HG02884 (cell line): ENCODE measurements at regions not wholly inside any gene's neighbourhood (a gene's known extent, or its start where the extent isn't known, plus 50 kb on each side); places are given as distances from the start of the nearest gene placed in this dataset.
A peak's percentile ranks its signal among the peaks of the same experiment; 100 is the strongest.
"Not testable (repeated sequence)": the region's sequence is repeated elsewhere in the genome, so short reads cannot be mapped to it uniquely, and the experiment has no call there.

Source experiments
- ATAC-seq: cut with Tn5 transposase; IDR thresholded peaks from one replicate; pipeline ENCODE4 v1.9.1; 2021; ENCODE audit warnings: mild to moderate bottlenecking, moderate library complexity; ENCODE audit not compliant: unreplicated experiment

DNA sequence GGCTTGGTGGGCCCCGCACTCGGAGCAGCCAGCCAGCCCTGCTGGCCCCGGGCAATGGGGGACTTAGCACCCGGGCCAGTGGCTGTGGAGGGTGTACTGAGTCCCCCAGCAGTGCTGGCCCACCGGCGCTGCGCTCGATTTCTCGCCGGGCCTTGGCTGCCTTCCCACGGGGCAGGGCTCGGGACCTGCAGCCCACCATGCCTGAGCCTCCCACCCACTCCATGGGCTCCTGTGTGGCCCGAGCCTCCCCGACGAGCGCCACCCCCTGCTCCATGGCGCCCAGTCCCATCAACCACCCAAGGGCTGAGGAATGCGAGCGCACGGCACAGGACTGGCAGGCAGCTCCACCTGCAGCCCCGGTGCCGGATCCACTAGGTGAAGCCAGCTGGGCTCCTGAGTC, 202.2 kb downstream of the ZC3H11B start:
- ATAC-seq, result not testable (repeated sequence)

GRCh38 chr1:219405531-219406331, 207.2 kb downstream of the ZC3H11B start:
- no peak for ATAC-seq

DNA sequence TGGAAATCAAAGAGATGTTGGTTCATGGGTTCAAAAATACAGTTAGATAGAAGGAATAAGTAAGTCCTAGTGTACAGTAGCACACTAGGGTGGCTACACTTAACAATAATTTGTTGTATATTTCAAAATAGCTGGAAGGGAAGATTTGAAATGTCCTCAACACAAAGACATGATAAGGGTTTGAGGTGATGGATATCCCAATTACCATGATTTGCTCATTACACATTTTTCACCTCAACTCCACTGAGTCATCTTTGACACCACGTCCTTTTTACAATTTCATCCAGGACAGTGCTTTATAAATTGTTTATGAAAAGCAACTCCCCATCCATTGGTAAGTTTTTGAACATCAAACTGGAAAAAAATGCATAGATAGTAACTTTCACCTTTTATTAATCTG, 208.3 kb downstream of the ZC3H11B start:
- ATAC-seq, result no peak

- ATAC-seq, result no peak
Observed at GRCh38 chr1:219402925-219403324, 210.0 kb downstream of the ZC3H11B start.

DNA sequence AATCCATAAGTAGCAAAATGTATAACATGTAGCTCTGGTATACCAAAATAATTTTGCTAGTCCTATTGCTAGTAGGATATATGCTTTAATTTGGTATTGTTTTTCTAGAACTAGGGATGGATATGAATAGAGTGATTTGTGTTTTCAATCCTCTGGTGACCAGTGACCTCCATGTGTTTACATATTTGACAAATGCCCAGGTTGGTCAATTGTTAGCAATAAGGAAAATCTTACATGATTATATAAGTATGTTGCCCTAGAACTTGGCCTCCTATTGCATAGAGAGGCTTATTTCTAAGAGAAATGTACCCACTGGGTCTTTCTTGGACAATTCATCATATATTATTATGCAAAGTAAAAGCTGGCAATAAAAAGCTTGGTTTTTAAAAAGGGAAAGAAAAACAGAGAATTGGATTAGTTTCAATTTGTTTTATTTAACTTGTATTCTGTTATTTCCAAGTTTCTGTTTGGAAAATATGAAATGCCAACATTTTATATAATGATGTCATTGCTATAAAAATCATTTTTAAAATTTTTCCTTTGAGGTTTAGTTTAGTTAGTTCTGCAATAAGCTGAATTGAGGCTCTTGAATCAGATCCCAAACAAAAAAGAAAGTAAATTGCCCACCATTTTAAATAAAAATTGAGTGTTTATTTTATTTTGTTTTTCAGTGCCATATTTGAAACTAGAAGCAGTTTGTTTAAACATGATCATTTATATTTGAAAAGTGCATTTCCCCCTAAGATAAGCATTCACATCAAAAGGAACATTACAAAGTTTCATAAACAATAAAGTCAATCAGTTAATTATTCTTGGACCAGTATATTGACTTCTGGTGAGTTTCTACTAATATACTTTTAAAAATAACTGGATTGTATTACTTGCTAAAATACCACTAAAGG, 210.9 kb downstream of the ZC3H11B start:
- ATAC-seq, result no peak

DNA sequence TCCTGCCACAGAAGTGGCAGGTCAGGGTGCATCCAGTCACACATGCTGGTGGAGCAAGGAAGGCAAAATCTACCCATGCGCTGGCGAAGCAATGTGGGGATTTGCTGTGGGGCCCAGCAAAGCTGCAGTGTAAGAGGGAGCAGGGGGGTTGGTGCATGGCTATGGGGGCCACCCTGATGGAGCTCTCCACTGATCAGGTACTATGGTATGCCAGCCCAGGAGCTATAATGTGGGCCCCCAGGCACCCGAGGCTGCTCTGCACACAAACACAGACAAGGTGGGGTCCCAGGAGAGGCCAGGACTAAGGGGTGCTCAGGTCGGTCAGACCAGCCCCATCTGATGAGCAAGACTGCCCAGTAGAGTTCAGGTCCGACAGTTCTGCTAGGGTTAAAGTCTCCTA, 213.5 kb downstream of the ZC3H11B start:
- no peak for ATAC-seq

- ATAC-seq, result no peak
Observed at GRCh38 chr1:219398815-219399396, 214.0 kb downstream of the ZC3H11B start.

GRCh38 chr1:219397511-219397910, 215.4 kb downstream of the ZC3H11B start:
- ATAC-seq, result no peak

- ATAC-seq, result peak; percentile 55
Observed at GRCh38 chr1:219391297-219391696, 217.6 kb downstream of the LYPLAL1 start.

DNA sequence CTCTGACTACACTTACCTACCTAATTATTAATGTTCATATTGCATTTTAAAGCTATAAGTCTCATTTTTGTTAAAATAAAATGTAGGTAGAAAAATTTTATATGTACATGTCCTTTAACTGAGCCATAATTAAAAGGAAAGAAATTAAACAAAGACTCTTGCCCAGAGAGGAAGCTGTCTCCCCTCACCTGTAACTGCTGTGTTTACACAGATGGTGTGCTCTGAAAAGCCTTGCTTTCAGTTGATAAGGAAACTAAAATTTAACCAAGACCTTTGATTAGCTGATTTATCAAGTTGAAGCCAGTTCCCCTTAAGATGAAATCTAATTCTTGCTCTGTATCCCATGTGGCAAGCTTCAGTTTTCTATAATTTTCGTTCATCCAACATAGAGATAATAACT, 213.5 kb downstream of the LYPLAL1 start:
- no peak for ATAC-seq

DNA sequence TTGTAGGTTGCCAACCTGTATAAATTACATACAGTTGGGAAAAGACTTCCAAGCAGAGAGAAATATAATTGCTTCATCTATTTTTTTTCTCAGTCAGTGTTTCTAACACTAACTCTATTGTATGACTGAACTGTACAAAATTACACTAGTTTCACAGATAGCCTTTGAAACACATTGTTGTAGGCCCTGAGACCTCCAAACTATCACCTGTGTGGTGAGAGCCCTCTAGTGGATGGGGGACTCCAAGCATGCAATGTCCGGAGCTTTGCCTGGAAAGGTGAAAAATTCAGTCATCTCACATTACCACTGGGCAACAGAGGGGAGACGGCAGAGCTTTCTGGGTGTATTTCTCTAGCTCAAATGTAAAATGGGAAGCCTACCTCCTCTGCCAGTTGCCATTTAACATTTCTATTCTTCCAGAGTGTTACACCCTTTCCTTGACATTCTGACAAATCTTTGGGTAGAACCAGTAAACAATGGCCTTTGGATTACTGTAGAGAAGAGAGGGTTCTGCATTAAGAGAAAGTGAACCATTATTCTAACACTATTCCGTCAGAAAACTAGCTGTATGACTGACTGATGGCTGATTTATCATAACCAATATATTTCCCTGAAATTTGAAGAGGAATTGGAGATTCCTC, 212.2 kb downstream of the LYPLAL1 start:
- ATAC-seq, result peak; percentile 88

- no peak for ATAC-seq
Observed at GRCh38 chr1:219383281-219383680, 209.6 kb downstream of the LYPLAL1 start.

DNA sequence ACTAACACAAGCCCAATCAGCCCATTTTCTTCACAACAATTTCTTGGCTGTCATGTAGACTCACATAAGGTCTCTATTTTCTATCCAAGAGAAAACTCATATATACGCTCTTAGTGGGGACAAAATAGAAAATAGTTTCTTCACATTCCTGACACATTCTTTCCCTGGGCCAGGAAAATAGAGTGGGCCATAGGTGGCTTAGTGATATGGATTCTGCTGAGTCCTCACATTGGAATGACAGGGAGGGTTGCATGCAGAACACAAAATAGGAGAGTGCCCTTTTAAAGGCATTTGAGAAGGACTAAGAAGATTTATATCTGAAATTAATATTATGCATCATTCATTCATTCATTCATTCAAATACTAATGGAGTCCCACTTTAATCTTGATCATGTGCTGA, 207.7 kb downstream of the LYPLAL1 start:
- no peak for ATAC-seq

DNA sequence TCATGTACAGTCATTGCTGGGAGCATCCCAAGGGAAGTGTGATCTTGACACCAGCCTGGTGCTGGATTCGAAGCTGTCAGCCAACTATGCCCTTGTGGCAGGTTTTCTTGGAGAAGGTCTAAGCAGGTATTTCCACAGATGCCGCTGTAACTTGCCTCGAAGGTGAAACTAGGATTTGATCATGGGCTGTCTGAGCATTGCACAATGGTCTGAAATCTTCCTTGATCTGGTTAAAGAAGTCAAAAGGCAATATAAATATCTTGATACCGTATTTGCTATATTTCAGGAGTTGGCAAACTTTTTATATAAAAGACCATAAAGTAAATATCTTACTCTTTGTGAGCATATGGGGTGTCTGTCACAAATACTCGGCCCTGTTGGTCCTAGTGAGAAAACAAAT, 206.8 kb downstream of the LYPLAL1 start:
- ATAC-seq, result no peak

DNA sequence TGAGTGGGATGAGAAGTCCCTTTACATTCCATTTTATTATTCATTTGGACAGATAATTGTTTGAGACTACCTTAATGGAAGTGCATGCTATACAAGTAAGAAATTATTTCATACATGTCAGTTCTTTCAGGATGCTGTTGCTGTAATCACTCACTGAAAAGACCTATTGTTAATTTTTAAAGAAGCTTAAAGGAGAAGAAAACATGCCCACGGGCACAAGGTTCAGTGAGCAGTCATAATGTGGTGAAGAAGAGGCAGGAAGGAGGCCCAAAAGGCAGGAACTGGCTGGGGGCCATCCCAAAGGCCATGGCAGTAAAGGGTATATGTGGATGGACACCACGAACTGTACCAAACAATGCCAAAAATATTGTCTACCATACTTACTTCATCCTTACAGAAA, 206.0 kb downstream of the LYPLAL1 start:
- ATAC-seq, result no peak

DNA sequence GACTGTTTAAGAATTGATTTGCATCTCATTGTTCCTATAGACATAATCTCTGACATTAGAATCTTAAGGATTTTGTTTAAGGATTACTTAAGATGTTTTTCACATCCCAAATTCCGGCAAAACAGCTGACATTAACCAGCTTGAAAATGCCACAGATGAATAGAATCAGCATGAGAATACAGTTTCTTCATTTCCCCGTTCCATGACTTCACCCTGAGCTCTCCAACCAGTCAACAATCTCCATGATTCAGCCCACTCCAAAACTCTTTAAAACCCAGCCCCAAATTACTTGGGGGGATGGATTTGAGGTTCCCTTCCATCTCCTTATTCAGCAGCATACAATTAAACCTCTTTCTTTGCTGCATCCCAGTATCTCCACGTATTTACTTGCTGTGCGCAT, 201.0 kb downstream of the LYPLAL1 start:
- ATAC-seq, result no peak

GRCh38 chr1:219374046-219374566, 200.4 kb downstream of the LYPLAL1 start:
- no peak for ATAC-seq

GRCh38 chr1:219373616-219373935, 199.9 kb downstream of the LYPLAL1 start:
- ATAC-seq, result no peak

DNA sequence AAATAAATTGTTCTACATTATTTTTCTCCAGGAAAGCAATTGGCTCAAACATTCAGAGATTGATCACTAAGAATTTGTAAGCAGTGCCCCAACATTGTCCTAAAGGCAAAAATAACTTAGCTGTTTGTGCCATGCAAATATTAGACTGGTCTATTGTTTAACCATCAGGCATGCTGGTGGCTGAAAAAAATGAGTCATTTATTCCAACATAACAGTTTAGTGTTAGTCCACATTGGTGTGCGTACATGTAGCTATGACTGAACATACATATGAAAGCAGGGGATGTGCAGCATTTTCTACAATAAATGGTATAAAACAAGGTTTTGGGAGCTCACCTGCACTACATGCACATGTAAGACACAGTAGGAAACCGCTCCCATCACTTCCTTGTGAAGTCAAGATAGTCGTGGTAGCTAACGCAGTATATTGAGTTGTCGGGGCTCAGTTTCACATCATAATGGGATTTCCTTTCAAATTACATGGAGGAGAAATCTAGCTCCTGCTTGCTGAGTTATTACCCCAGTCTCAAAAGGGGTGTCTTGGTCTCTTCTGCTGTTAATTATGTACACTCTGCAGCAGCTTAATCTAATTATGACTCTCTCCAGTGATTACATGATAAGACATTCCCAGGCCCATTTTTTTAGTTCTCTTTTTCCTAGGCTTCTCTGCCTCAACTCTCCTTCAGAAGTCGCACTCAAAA, 199.4 kb downstream of the LYPLAL1 start:
- no peak for ATAC-seq

DNA sequence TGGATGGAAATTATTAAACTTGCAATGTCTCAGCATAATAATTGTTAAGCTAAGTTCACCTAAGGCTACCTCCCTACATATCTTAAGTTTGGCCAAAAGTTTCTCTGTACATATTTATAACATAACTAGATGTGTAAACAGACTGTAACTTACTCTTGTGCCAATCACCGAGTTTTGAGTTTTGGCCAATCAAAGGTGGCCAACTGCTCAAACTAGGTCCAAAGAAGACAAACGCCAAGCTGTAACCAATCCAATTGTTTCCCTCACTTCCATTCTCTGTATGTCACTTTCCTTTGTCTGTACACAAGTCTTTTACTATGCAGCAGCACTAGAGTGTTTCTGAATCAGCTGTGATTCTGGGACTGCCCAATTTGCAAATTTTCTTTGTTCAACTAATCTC, 197.8 kb downstream of the LYPLAL1 start:
- ATAC-seq, result no peak
